NCI-H2171 (cell line): ENCODE measurements at regions not wholly inside any gene's neighbourhood (a gene's known extent, or its start where the extent isn't known, plus 50 kb on each side); places are given as distances from the start of the nearest gene placed in this dataset.

ENCODE experiments used
- DNase-seq: peaks from one replicate; lab custom pipeline; 2025; lab: John Stamatoyannopoulos, UW

DNA sequence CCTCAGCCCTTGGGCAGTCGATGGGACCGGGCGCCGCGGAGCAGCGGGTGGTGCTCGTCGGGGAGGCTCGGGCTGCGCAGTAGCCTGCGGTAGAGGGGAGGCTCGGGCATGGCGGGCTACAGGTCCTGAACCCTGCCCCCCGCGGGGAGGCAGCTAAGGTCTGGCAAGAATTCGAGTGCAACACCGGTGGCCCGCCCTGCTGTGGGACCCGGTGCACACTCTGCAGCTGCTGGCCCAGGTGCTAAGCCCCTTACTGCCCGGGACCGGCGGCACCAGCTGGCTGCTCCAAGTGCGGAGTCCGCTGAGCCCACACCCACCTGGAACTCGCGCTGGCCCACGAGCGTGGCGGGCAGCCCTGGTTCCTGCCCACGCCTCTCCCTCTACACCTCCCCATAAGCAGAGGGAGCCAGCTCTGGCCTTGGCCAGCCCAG, 377.7 kb upstream of the RBMS3 start:
- no peak for DNase-seq

DNA sequence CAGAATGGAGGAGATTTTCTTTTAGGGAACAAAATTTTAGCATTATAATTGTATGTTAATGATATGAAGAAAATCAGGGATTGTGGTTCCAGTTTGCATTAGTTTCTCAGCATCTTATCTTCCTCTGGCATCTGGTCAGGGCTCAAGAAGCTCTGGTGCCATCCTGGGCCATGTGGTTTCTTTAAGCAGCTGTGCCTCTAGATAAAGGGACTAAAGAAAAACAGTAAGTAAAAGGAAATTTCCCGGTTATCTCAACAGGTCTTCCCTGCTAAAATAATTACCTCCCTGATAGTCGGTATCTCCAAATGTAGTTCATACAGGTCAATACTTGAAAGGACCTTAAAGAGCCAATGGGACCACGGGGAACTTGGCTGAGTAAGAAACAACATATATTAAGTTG, 375.1 kb upstream of the RBMS3 start:
- DNase-seq, result no peak

DNA sequence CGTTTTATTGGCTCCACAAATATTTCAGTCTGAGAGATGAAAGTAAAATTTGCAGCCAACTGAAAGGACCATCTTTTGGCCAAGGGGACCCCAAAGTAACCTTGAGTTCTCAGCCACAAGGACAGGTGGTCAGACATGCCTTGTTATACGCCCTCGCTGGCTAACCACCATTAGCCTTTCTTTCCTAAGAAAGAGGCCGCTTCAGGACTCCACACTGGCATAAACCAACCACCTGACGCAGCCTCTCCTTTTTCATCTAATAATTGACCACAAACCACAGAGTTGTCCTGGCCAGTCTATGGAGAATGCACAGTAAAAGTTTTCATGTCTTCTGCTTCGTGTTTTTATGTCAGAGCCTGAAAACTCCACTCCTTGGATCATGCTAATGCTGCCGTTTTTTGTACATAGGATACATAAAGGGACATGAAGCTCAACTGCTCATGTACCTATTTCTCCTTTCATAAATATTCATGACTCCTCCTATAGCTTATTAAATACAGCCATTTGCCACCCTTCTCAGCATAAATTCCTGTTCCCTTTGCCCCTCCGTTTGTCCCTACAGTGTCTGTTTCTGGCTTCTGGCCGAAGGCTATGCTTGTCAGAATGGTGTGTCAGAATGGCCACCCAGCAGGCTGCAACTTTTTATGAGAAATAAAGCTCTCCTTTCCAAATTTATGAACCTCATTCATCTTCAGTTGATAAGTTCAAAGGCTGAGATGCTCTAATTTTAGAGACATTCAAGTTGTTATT, 374.1 kb upstream of the RBMS3 start:
- DNase-seq, result no peak

DNA sequence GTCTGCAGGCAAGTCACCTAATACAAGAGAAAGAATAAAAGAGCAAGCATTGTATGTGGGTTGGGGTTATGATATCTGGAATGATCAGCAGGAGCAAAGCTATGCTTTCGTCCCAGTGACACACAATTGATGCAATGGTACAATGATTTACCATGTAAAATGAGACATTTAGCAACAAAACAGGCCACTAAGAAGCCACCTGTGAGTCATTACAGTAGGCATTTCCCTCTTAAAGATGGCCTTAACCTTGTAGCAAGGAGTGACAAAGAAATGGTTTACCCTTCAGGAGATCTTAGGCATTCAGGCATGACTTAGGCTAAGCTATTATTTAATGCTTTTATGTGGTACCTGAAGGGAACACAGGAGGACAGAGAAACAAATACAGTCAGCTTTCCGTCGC, 373.3 kb upstream of the RBMS3 start:
- no peak for DNase-seq

DNA sequence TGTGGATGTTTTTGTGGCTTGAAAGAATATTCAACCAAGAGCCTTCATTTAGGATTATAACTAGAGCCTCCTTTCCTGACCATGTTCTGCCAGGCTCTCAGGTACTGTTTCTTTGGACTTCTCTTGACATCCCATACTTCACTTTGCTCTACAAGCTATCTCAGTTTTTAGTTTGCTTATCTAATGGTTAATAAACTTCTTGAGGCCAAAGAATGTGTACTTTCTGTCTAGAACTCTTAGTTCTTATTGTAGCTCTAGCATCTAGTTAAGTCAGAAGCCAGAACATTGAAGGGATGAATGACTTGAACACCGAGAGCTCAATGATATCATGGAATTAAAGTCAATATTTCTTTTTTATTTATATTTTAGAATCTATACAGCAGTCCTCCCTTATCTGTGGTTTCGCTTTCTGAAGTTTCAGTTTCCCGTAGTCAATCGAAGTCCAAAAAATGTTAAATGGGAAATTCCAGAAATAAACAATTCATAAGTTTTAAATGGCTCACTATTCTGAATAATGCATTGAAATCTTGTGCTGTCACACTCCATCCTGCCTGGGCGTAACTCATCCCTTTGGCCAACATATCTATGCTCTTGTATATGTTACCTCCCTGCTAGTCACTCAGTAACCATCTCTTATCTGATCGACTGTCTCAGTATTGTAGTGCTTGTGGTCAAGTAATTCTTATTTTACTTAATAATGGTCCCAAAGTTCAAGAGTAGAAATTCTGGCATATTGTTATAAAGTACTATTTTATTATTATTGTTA, 368.6 kb upstream of the RBMS3 start:
- no peak for DNase-seq

DNA sequence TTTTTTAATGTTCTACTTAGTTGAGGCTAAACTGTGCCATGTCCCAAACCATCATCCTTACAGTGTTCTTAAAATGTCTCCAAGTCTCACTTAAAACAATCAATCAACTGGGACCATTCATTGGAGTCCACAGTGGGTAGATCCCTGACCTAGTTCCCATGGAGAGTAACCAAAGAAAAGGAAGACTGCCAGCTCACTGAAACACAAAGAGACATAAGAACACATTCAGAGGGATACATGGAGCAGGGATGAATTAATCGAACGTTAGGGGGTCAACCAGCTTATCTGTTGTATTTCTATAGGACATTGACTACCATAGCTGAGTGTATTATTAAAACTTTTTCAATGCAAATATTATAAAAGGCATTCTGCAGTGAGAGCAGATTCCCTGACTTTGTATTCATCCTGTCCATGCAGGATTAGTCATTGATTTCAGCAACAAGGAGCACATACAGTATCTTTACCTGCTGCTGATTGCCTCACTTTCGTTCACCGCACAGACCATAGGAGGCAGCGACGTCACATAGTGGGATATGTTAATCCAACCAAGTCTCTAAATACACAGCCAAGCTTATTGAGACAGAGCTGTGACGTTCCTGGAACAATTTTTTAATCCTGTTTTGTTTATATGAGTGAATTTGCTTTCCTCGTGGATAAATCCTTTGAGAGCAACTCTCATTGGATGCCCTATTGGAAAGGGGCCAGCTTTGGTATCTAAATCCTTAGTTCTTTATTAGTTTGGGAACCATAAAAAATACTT, 364.9 kb upstream of the RBMS3 start:
- DNase-seq, result no peak

DNA sequence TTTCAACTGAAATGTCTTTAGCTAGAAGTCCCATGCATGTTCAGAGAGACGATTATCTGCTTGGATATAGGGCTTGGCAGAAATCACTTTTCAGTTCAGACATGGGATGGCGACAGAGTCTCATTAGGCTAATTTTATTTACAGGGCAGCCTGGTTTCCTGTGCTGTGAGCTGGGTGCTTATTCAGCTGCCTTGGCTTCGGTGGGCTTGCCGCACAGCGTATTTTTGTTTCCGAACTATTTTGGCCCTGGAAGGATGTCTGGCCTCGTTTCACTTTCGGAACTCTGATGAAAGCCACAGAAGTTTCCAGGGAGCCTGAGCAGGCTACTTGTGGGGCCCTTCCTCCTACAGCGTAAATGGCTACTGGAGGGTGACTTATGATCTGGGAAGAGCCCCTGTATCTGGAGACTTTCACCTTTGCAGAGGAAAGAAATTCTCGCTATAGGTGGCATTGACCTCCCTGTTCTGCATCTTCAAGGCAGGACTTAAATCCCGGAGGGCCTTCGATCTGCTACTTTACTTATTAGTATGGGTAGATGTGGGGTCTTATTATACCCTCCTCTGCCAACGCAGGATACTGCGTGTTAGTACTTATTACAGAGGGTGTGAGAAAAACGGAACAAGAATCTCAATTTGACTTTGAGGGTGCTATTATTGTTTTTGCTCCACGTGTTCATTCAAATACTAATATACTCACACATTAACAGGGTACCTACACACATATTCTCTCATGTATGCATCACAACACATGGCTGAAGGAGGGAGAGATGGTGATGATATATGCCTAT, 364.0 kb upstream of the RBMS3 start:
- no peak for DNase-seq

DNA sequence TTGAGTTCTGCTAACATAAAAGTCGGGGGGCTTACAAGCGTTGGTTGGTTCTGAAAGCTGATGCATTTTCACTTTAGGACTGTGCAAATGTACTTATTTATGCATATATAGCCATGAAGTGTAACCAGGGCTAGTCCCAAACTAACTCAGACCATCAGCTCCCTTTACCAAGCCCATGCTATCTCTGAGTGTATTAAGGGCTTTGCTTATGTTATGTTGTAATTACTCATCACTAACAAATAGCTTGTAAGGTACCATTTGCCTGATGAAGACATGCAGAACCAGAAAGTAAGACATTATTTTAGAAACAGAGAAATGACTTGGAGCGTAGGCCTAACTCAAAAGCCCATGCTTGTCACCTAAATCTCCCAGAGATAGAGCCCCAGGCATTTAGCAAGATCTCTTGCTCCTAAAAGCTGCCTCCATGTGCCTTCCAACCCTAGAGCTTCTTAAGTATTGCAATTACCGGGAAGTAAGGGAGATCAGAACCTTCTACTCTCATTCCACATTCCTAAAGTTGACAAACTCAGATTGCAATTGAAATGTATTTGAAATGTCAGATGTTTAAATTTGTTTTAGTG, 362.9 kb upstream of the RBMS3 start:
- DNase-seq, result no peak

DNA sequence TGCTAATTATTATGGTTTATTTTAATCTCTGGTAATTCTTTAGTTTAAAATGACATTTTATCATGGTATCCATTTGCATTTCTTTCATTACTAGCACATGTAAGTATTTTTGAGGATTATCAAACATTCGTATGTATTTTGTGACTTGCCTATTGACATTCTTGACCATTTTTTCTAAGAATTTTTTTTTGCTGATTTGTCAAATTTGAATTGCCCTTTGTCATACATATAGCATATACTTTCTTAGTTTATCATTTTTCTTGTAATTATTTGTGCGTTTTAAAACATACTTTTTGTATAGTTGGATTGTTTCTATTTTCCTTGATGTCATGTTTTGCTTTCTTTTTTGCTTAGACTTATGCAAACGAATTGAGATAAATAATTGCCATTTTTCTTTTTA, 358.5 kb upstream of the RBMS3 start:
- no peak for DNase-seq

DNA sequence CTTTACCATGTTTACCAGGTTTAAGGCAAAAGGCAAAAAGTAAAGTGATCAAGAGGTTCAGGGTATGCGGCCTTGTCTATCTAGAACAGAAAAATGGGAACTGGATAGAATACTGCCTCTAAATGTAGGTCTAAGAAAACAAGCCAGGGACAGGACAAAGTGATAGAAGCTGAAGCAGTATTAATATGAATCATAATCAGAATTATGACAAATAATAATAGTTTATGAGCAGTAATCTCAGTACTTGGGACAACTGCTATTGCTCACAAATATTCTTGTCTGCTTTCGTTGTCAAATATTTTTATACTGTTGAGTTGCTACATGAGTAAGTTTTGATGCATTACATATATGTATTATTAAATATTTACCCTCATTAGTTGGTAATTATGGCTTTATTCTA, 356.9 kb upstream of the RBMS3 start:
- DNase-seq, result no peak

DNA sequence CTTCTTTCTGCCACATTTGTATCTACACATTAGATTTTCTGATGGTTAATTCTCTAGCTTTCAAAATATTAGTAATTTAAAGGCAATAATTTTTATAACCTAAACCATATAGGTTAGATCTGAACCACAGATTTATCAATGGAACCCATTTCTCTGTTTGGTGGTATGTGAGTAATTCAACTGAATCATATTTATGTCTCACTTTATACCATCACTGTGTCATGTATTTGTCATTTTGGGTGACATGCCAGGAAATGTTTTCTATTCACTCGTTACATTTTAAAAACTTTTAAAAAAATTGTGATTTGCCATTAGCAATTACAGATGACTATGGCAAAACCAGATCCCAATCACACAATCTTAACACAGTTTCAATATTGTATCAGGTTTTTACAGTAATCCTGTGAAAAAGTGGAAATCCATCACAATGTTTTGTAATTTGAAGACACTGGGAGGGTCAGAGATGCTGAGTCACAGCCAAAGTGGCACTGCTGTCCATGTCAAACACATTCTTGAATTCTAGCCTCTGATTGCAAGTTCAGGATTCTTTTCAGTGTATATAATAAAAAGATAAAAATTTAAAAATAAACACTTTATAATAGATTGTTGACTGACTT, 356.0 kb upstream of the RBMS3 start:
- DNase-seq, result no peak

DNA sequence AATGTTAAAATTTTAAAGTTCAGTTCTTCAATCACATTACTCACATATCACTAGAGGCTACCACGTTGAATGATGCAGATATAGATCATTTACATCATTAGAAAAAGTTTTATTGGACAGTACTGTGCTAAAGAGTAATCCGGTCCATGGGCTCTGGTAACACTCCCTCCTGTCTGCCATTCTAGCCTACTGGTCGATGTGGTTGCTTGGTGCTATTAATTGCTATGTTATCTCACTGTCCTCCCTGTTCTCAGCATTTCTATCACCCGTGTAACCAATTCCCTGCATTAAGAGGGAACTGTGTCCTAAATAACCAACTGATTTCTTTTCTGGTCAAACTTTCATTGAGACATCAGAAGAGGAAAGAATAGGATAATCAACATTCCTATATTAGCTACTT, 347.5 kb upstream of the RBMS3 start:
- DNase-seq, result no peak

DNA sequence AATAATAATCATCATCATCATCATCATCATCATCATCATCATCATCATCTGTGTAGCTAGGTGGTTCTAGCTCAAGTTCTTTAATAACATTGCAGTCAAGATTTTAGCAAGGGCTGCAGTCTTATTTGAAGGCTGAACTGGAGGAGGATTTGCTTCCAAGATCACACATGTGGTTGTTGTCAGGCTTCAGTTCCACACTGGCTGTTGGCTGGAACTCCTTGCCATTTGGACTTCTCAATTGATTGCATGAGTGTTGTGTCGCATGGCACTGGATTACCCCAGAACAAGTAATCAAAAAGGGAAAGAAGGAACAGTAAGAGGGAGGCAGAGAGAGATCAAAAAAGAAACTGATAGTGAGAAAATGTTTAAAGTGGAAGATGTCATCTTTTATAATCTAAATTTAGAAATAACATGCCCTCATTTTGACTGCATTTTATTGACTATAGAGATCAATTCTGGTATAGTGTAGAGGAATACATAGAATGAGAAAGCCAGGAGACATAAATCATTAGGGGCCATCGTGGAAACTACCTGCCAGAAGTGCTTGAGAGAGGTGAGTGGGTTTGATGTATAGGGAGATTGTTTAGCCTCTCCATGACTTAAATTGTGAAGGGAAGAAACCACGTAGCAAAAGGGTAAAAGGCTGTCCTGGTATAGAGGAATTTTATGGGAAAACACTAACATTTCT, 346.6 kb upstream of the RBMS3 start:
- DNase-seq, result no peak

DNA sequence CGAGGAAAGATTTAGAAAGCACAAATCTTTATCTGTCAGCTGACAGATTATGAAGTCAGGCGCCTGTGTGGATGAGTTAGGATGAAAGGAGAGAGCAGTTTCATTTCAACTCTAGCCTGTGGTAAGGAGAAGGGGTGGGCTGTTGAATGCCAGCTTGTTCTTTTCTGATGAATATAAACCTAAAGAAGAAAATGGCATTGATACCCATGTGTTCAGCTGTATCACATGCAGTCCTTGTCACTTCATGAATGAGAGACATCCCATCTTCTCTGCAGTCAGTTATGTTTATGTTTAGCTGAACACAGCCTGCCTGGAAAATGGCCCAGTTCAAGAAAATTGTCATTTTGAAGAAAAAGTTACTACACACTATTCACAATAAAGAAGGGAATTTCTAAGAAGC, 345.7 kb upstream of the RBMS3 start:
- DNase-seq, result no peak

DNA sequence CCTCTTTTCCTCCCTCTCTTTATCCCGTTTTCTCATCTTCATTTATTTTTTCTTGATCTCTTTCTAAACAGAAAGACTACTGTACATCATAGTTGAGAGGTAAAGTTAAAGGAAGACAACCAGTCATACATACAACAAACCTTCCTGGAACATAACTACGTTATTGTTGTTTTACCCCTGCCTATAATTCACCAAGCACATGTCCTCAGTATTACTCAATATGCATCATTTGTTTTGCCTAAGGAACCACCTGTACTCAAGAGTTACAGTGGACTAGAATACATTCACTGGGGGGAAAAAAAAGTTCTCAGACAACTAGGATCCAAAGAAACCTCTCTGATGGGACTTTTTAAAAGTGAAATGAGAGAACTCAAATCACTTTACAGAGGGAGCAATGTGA, 344.7 kb upstream of the RBMS3 start:
- DNase-seq, result no peak

DNA sequence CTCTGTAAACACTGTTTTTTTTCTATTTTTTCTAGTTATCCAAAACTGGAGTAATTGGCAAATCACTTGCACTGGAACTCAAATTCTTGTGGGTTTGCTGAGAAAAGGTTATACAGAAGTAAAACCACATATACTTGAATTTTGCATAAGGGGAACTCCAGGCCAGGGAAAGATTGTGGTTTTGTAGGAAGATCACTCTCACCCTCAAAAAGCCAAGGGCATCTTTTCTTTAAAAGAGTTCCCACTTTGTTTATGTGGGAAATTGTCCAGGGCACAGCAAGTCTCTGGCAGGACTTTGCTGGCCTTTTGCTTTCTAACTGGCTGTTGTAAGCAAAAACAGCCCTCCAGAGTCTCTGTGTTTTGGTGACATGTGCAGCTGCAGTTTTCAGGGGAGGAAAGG, 340.3 kb upstream of the RBMS3 start:
- DNase-seq, result no peak

DNA sequence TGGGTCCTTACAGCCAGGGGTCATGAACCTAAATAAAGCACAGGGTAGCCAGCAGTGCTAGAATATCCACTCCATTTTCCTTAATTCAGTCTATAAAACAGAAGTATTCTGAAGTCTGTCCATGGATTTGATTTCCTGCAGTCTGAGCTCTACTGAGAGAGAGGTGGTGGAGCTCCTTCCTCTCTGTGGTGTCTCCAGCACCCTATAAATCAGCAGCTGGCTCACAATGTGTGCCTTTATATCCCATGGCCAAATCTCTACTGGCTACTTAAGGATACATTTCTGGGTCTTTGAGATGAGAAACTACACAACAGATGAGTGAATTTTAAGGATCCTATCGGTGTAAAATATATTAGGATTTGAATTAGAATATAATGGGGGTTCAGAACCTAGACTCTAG, 339.9 kb upstream of the RBMS3 start:
- no peak for DNase-seq

DNA sequence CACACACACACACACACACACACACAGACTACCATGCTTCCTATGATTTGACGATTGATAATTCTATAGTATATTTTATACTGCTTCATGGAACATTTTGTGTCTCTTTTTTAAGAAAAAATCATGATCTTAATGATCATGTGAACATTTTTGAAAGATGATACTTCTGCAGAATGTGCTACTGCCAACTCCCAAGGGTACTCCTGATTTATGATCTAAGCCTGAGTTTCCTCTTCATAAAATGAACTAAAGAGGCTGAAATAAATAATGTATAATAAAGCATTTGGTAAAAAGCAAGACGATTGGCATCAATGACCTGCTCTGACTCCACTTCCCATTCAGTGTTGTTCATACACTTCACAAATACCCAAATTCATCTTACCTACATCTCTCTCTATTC, 333.8 kb upstream of the RBMS3 start:
- DNase-seq, result no peak

DNA sequence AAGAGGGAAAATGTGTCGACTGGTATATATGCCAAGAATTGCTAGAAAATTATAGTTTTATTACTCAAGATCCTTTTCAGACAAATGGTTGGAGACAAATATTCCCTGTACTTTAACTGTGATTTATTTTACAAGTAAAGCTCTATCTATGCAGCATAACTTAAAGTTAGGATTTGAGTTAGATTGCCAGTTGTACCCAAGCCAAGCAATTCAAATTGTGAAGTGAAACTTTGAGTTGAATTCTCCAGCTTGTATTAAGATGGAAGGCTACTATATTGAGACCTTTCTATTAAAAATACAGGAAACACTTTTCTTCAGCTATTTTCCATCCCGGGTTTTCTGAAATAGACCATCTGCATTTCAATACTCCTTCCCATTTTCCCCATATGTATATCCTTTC, 333.1 kb upstream of the RBMS3 start:
- no peak for DNase-seq

DNA sequence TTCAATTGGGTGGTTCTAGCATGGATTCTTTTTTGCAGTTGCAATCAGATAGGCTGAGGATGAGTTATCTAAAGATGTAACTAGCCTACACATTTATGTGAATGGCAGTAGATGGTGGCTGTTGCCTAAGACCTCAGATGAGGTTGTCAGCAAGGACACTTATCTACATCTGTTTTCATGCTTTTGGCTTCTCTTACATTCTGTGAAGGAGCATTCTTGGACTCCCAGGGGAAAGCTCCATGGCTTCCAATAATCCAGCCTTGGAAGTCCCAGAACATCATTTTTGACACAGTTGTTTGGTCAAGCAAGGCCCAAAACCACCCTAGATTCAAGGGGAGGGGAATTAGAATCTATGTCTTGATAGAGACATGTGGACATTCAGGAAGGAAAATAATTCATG, 332.2 kb upstream of the RBMS3 start:
- no peak for DNase-seq

DNA sequence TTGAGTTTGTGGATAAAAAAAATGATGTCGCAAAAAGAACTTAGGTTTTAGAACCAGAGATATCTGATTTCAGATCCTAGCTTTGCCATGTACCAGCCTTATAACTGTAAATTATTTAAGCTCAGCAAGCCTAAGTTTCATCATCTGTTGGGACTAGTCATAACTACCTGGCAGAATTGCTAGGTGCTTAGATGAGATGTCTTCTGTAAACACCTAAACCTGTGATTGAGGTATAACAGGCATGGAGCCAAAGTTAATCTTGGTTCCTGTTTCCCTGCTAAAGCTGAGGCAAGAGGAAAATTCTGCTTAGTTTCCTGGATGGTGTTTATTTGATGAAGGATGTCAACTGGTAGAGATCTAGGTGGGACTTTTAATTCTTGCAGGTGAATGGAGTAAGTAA, 331.3 kb upstream of the RBMS3 start:
- DNase-seq, result no peak
